CD4-positive, alpha-beta T cell (primary cell): ENCODE measurements at regions not wholly inside any gene's neighbourhood (a gene's known extent, or its start where the extent isn't known, plus 50 kb on each side); places are given as distances from the start of the nearest gene placed in this dataset.

ENCODE experiments used
- ATAC-seq: fragments of 200-7000 bp; cut with Tn5 transposase; one replicate; pipeline ENCODE4 v1.10.0; 2022; ENCODE audit warnings: mild to moderate bottlenecking; ENCODE audit not compliant: poor library complexity
- CTCF ChIA-PET: fragments of 350-600 bp; sonication (Branson Sonifier 250); formaldehyde crosslinking; loops from one replicate; lab custom pipeline; 2021; ENCODE audit warnings: antibody characterized with exemption, inconsistent platforms; lab: Charles Lee
- POLR2A ChIA-PET: fragments of 350-600 bp; sonication (Branson Sonifier 250); formaldehyde crosslinking; loops from one replicate; lab custom pipeline; 2021; ENCODE audit warnings: antibody characterized with exemption, inconsistent platforms; lab: Charles Lee
- DNase-seq, 14 experiments: peaks; one replicate each; pipeline ENCODE4 v3.0.0-alpha.2; 2013 to 2020; ENCODE audit warnings: mixed read lengths in 2 of 14
- H3K27ac ChIP-seq, 2 donors: one replicate each; pipeline versions ENCODE4 v1.5.1 to v1.7.0; 2013; ENCODE audit warnings: low read length in 2 of 2, low read depth in 1 of 2, mild to moderate bottlenecking in 1 of 2
- H3K27me3 ChIP-seq, 2 experiments: 1 replicate in 1 of 2; 2 replicates in 1 of 2; pipeline versions ENCODE4 v1.6.1 to v1.7.0; 2013; ENCODE audit warnings: low read length in 2 of 2, control low read depth in 1 of 2, mild to moderate bottlenecking in 1 of 2, moderate library complexity in 1 of 2; ENCODE audit not compliant: insufficient read depth in 2 of 2, control insufficient read depth in 1 of 2
- H3K36me3 ChIP-seq: one replicate; pipeline ENCODE4 v1.6.1; 2013; ENCODE audit warnings: low read length, control low read depth; ENCODE audit not compliant: insufficient read depth
- H3K4me1 ChIP-seq: one replicate; pipeline ENCODE4 v1.6.1; 2013; ENCODE audit warnings: low read length, control low read depth; ENCODE audit not compliant: insufficient read depth
- H3K4me3 ChIP-seq: one replicate; pipeline ENCODE4 v1.5.1; 2013; ENCODE audit warnings: mild to moderate bottlenecking, low read length, moderate library complexity
- H3K9me3 ChIP-seq, 2 experiments: 1 replicate in 1 of 2; 2 replicates in 1 of 2; pipeline versions ENCODE4 v1.6.1 to v1.7.0; 2013; ENCODE audit warnings: low read length in 2 of 2, mild to moderate bottlenecking in 2 of 2, control low read depth in 1 of 2, moderate library complexity in 1 of 2; ENCODE audit not compliant: control insufficient read depth in 1 of 2, insufficient read depth in 1 of 2
- H3K27ac Mint-ChIP-seq: one replicate; pipeline ENCODE4 v1.8.0; 2020; ENCODE audit warnings: mixed read lengths
- H3K27me3 Mint-ChIP-seq: one replicate; pipeline ENCODE4 v1.8.0; 2021; ENCODE audit warnings: mixed read lengths
- H3K36me3 Mint-ChIP-seq: one replicate; pipeline ENCODE4 v1.8.0; 2021; ENCODE audit warnings: low read depth, mixed read lengths
- H3K4me1 Mint-ChIP-seq: one replicate; pipeline ENCODE4 v1.8.0; 2021; ENCODE audit warnings: low read depth, mixed read lengths
- H3K4me3 Mint-ChIP-seq: one replicate; pipeline ENCODE4 v1.8.0; 2020; ENCODE audit warnings: mild to moderate bottlenecking, mixed read lengths
- H3K9me3 Mint-ChIP-seq: one replicate; pipeline ENCODE4 v1.8.0; 2020; ENCODE audit warnings: mixed read lengths
- intact Hi-C, 2 experiments: fragments of 100-400 bp; cut with DNase I in 1 of 2; cut with micrococcal nuclease in 1 of 2; formaldehyde crosslinking; loops; one replicate each; pipeline versions ENCODE4 v1.15.1 to v1.9.0; 2023 to 2025; cut with DNase I, micrococcal nuclease
- TF ChIP-seq, protein P1 (sequence below): fragments of 200-600 bp; IDR thresholded peaks from one replicate; pipeline ENCODE4 v1.8.0; 2022; ENCODE audit warnings: antibody characterized with exemption, mild to moderate bottlenecking

DNA sequence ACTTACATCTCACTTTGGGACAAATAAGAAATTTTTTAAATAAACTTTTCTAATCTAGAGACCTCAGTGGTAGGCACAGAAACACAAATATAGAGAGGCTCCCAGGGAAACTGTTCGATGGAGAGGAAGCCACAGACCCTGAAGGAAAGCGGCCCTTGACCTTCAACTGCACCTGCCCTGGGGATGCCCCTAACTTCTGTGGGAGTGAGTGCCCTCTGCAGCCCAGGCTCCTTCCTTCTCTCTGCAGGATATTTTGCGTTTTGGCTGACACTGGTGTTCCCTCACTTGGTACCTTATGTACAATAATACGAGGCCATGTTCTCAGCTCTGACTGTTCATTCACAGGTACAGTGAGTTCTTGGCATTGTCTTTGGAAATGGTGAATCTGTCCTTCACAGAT, 64.8 kb upstream of the MAL start:
- intact Hi-C loops, result no loop called here
- Histone ChIP-seq H3K9me3 (no peaks in the 10 kb centered on the region), H3K27ac (no peak overlapping the region), H3K36me3 (no peaks in the 10 kb centered on the region), H3K27me3 (peaks cover 15 to 20% of the 10 kb centered on the region in 2 experiments), H3K4me3 (no peak overlapping the region), H3K4me1 (no peaks in the 10 kb centered on the region)
- H3K9me3 Mint-ChIP-seq, result no peaks in the 10 kb centered on the region
- no peak overlapping the region for H3K27ac Mint-ChIP-seq
- POLR2A ChIA-PET, result no interaction called here
- ATAC-seq, result no peak
- CTCF ChIA-PET, result no interaction called here
- TF ChIP-seq, protein P1, sequence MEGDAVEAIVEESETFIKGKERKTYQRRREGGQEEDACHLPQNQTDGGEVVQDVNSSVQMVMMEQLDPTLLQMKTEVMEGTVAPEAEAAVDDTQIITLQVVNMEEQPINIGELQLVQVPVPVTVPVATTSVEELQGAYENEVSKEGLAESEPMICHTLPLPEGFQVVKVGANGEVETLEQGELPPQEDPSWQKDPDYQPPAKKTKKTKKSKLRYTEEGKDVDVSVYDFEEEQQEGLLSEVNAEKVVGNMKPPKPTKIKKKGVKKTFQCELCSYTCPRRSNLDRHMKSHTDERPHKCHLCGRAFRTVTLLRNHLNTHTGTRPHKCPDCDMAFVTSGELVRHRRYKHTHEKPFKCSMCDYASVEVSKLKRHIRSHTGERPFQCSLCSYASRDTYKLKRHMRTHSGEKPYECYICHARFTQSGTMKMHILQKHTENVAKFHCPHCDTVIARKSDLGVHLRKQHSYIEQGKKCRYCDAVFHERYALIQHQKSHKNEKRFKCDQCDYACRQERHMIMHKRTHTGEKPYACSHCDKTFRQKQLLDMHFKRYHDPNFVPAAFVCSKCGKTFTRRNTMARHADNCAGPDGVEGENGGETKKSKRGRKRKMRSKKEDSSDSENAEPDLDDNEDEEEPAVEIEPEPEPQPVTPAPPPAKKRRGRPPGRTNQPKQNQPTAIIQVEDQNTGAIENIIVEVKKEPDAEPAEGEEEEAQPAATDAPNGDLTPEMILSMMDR, result no peak
- H3K27me3 Mint-ChIP-seq, result peaks cover 51% of the 10 kb centered on the region
- H3K36me3 Mint-ChIP-seq, result no peaks in the 10 kb centered on the region
- no peaks in the 10 kb centered on the region for H3K4me1 Mint-ChIP-seq
- DNase-seq, result no peak
- H3K4me3 Mint-ChIP-seq, result no peak overlapping the region

DNA sequence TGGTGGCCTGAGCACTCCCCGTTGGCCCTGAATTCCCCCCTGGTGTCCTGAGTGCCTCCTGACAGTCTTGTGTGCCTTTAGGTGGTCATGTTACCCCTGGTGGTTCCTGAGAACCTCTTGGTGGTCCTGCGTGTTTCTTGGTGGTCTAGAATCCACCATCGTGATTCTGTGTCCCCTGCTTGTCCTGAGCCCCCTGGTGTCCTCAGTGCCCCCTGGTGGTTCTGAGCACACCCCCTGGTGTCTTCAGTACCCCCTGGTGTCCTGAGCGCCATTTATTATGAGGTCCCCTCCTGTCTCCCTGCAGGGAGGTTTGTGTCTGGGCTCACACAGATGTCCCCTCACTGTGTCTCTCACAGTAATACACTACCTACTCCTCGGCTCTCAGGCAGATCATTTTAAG, 61.3 kb upstream of the MAL start:
- H3K4me3 ChIP-seq, result no peak overlapping the region
- DNase-seq (no peak), ATAC-seq (no peak)
- TF ChIP-seq, protein P1, result no peak
- ChIA-PET POLR2A (no interaction called here), CTCF (no interaction called here)
- H3K4me1 ChIP-seq, result no peaks in the 10 kb centered on the region
- H3K27me3 ChIP-seq, result peaks cover 13% of the 10 kb centered on the region in 2 experiments
- no peak overlapping the region for H3K27ac Mint-ChIP-seq
- no peak overlapping the region for H3K27ac ChIP-seq
- H3K9me3 ChIP-seq, result no peaks in the 10 kb centered on the region
- no peaks in the 10 kb centered on the region for H3K4me1 Mint-ChIP-seq
- intact Hi-C loops, result no loop called here
- no peaks in the 10 kb centered on the region for H3K36me3 ChIP-seq
- H3K4me3 Mint-ChIP-seq, result no peak overlapping the region
- no peaks in the 10 kb centered on the region for H3K36me3 Mint-ChIP-seq
- H3K9me3 Mint-ChIP-seq, result no peaks in the 10 kb centered on the region
- peaks cover 48% of the 10 kb centered on the region for H3K27me3 Mint-ChIP-seq

DNA sequence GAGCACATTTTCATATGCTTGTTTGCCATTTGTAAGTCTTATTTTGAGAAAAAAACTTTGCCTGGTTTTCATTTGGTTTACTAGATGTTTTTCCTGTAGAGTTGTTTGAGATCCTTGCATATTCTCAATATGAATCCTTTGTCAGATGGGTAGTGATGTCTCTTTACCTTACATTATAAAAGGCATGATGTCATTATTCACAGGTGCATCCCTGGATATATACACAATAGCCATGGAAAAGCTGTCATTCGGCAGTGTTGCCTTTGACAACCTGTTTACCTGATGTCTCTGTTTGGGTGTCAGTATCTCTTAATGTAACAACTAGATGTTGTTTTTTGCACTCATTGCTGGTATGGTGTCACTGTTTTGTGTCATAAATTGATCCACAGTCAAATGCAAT, 58.8 kb upstream of the MAL start:
- Histone ChIP-seq H3K27me3 (peaks cover 13 to 19% of the 10 kb centered on the region in 2 experiments), H3K9me3 (no peaks in the 10 kb centered on the region), H3K27ac (no peak overlapping the region), H3K4me1 (no peaks in the 10 kb centered on the region), H3K4me3 (no peak overlapping the region), H3K36me3 (no peaks in the 10 kb centered on the region)
- H3K36me3 Mint-ChIP-seq, result no peaks in the 10 kb centered on the region
- H3K4me3 Mint-ChIP-seq, result no peak overlapping the region
- H3K4me1 Mint-ChIP-seq, result no peaks in the 10 kb centered on the region
- ATAC-seq, result no peak
- ChIA-PET CTCF (no interaction called here), POLR2A (no interaction called here)
- no peak overlapping the region for H3K27ac Mint-ChIP-seq
- H3K27me3 Mint-ChIP-seq, result peaks cover 65% of the 10 kb centered on the region
- no peaks in the 10 kb centered on the region for H3K9me3 Mint-ChIP-seq
- intact Hi-C loops, result no loop called here
- TF ChIP-seq, protein P1, result no peak
- no peak for DNase-seq
